CD4-positive, alpha-beta T cell treated with Interleukin-4 for 4 hours (primary cell): ENCODE measurements at regions not wholly inside any gene's neighbourhood (a gene's known extent, or its start where the extent isn't known, plus 50 kb on each side); places are given as distances from the start of the nearest gene placed in this dataset.
A peak's percentile ranks its signal among the peaks of the same experiment; 100 is the strongest.

Experiments used
- DNase-seq: peaks from one replicate; pipeline ENCODE4 v3.0.0-alpha.2; 2020

GRCh38 chr1:98054786-98055185, 134.0 kb upstream of the DPYD start:
- no peak for DNase-seq

- DNase-seq = no peak
These were observed 133.5 kb upstream of the DPYD start for GRCh38 chr1:98054367-98054701.

GRCh38 chr1:98053471-98054366, 132.9 kb upstream of the DPYD start:
- peak; percentile 37 for DNase-seq

- peak; percentile 77 for DNase-seq
These were observed 130.3 kb upstream of the DPYD start for GRCh38 chr1:98051065-98051675.

- DNase-seq = no peak
These were observed 128.7 kb upstream of the DPYD start for GRCh38 chr1:98049370-98050135.

GRCh38 chr1:98048751-98049325, 128.0 kb upstream of the DPYD start:
- DNase-seq = no peak

GRCh38 chr1:98048244-98048643, 127.4 kb upstream of the DPYD start:
- DNase-seq = peak; percentile 46

- no peak for DNase-seq
These were observed 126.3 kb upstream of the DPYD start for GRCh38 chr1:98047171-98047570.

GRCh38 chr1:98045767-98046641, 125.2 kb upstream of the DPYD start:
- DNase-seq = no peak

GRCh38 chr1:98045211-98045766, 124.5 kb upstream of the DPYD start:
- DNase-seq = no peak

- DNase-seq = no peak
These were observed 123.9 kb upstream of the DPYD start for GRCh38 chr1:98044766-98045165.

GRCh38 chr1:98044071-98044697, 123.3 kb upstream of the DPYD start:
- no peak for DNase-seq

GRCh38 chr1:98035602-98036002, 114.8 kb upstream of the DPYD start:
- DNase-seq = no peak

GRCh38 chr1:98034505-98034904, 113.7 kb upstream of the DPYD start:
- DNase-seq = no peak

GRCh38 chr1:98032958-98033357, 112.1 kb upstream of the DPYD start:
- no peak for DNase-seq

GRCh38 chr1:98030976-98031375, 110.1 kb upstream of the DPYD start:
- DNase-seq = no peak

GRCh38 chr1:98030483-98030882, 109.6 kb upstream of the DPYD start:
- no peak for DNase-seq

GRCh38 chr1:98028800-98029199, 108.0 kb upstream of the DPYD start:
- no peak for DNase-seq

GRCh38 chr1:98027103-98027705, 106.4 kb upstream of the DPYD start:
- DNase-seq = no peak

GRCh38 chr1:98025858-98026257, 105.0 kb upstream of the DPYD start:
- no peak for DNase-seq

GRCh38 chr1:98021126-98021525, 100.3 kb upstream of the DPYD start:
- no peak for DNase-seq
